AG10803 (cell line): ENCODE measurements at regions not wholly inside any gene's neighbourhood (a gene's known extent, or its start where the extent isn't known, plus 50 kb on each side); places are given as distances from the start of the nearest gene placed in this dataset.

Source experiments
- DNase-seq: peaks from one replicate; pipeline ENCODE4 v3.0.0; 2010; ENCODE audit warnings: low read depth
- H3K4me3 ChIP-seq: 2 replicates; pipeline ENCODE4 v1.5.1; 2011; ENCODE audit warnings: mild to moderate bottlenecking, low read length, control low read depth
- CTCF ChIP-seq: conservative IDR thresholded peaks from 2 replicates; pipeline ENCODE4 v1.5.1; 2011; ENCODE audit warnings: mild to moderate bottlenecking, low read length, control low read depth, inconsistent platforms

GRCh38 chr1:25042331-25043227 lies 112.5 kb upstream of the RUNX3 start:
- DNase-seq: no peak
- TF ChIP-seq CTCF: no peak
- no peak overlapping the region for H3K4me3 ChIP-seq

- DNase-seq: no peak
- no peak for TF ChIP-seq CTCF
- H3K4me3 ChIP-seq: no peak overlapping the region
Measured at GRCh38 chr1:25041916-25042315, 111.8 kb upstream of the RUNX3 start.

- DNase-seq: no peak
- H3K4me3 ChIP-seq: no peak overlapping the region
- TF ChIP-seq CTCF: no peak
Measured at GRCh38 chr1:25040122-25040685, 110.1 kb upstream of the RUNX3 start.

GRCh38 chr1:25039229-25039628 lies 109.2 kb upstream of the RUNX3 start:
- DNase-seq: no peak
- no peak; the same call in 1 of the 2 replicates for TF ChIP-seq CTCF

GRCh38 chr1:25038699-25039098 lies 108.6 kb upstream of the RUNX3 start:
- DNase-seq: no peak
- no peak for TF ChIP-seq CTCF
- no peak overlapping the region for H3K4me3 ChIP-seq

More at GRCh38 chr1:25039229-25039628, 109.2 kb upstream of the RUNX3 start:
- H3K4me3 ChIP-seq: no peak overlapping the region

GRCh38 chr1:25037174-25038074 lies 107.3 kb upstream of the RUNX3 start:
- peak; percentile 29 for DNase-seq
- H3K4me3 ChIP-seq: no peak overlapping the region
- peak; percentile 70 for TF ChIP-seq CTCF
